ENCODE measurements at regions not wholly inside any gene's neighbourhood (a gene's known extent, or its start where the extent isn't known, plus 50 kb on each side); places are given as distances from the start of the nearest gene placed in this dataset.

DNA sequence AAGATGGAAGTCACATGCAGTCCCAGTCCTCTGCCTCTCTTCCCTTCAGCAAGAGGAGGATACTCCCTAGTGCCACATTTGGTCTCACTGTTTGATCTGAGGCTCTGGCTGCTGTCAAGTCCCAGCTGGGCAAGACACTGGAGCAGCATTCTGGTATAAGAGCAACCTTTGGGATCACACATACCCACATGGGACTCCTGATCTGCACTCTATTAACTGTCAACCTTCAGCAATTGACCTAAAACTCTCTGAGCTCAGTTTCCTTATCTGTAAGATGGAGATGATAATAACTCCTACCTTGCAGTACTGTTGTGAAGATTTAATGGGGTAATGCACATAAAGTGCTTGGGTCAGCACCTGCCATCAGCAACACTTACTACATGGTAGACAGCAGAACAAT lies 437.9 kb downstream of the PIK3R1 start:
- no peak overlapping the region for H3K4me3 ChIP-seq (ENCODE audit: low read depth, low read length)
- DNase-seq (ENCODE audit: low read depth): no peak
- TF ChIP-seq, protein P1, sequence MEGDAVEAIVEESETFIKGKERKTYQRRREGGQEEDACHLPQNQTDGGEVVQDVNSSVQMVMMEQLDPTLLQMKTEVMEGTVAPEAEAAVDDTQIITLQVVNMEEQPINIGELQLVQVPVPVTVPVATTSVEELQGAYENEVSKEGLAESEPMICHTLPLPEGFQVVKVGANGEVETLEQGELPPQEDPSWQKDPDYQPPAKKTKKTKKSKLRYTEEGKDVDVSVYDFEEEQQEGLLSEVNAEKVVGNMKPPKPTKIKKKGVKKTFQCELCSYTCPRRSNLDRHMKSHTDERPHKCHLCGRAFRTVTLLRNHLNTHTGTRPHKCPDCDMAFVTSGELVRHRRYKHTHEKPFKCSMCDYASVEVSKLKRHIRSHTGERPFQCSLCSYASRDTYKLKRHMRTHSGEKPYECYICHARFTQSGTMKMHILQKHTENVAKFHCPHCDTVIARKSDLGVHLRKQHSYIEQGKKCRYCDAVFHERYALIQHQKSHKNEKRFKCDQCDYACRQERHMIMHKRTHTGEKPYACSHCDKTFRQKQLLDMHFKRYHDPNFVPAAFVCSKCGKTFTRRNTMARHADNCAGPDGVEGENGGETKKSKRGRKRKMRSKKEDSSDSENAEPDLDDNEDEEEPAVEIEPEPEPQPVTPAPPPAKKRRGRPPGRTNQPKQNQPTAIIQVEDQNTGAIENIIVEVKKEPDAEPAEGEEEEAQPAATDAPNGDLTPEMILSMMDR (IDR thresholded peaks at IDR 0.05; ENCODE audit: control insufficient read depth, extremely low read depth, insufficient read depth): no peak

- TF ChIP-seq, protein P1 (IDR thresholded peaks at IDR 0.05; ENCODE audit: control insufficient read depth, extremely low read depth, insufficient read depth): no peak
- DNase-seq (ENCODE audit: low read depth): no peak
Measured at GRCh38 chr5:68657055-68657961, 436.5 kb upstream of the SLC30A5 start.

DNA sequence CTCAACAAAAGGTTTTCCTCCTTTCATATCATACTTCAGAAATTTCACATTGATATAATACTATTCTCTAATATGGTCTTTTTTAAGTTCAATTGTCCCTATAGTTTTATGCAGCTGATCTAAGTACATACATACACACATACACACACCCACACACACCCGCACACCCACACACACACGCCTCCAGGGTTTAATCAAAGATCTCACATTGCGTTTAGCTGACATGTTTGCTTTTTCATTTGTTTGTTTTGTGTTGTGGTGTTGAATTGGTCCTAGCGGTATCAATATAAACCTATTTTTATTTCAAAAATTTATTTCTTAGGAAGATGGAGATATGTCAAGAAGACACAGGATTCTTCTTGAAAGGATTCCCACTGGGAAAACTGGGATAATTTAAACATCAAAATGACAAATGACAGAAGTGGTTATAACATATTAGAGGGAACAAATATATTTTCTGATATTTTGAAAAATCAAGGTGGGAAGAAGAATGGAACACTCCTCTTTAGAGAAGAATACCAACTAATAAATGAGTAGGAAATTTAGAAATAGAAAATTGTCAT lies 434.9 kb upstream of the SLC30A5 start:
- H3K4me3 ChIP-seq (ENCODE audit: low read depth, low read length): no peak overlapping the region
- TF ChIP-seq, protein P1 (IDR thresholded peaks at IDR 0.05; ENCODE audit: control insufficient read depth, extremely low read depth, insufficient read depth): no peak
- no peak for DNase-seq (ENCODE audit: low read depth)

More at GRCh38 chr5:68657055-68657961, 436.5 kb upstream of the SLC30A5 start:
- no peak overlapping the region for H3K4me3 ChIP-seq (ENCODE audit: low read depth, low read length)

- H3K4me3 ChIP-seq (ENCODE audit: low read depth, low read length): no peak overlapping the region
- DNase-seq (ENCODE audit: low read depth): no peak
- TF ChIP-seq, protein P1 (IDR thresholded peaks at IDR 0.05; ENCODE audit: control insufficient read depth, extremely low read depth, insufficient read depth): no peak
Measured at GRCh38 chr5:68659881-68660280, 433.9 kb upstream of the SLC30A5 start.

DNA sequence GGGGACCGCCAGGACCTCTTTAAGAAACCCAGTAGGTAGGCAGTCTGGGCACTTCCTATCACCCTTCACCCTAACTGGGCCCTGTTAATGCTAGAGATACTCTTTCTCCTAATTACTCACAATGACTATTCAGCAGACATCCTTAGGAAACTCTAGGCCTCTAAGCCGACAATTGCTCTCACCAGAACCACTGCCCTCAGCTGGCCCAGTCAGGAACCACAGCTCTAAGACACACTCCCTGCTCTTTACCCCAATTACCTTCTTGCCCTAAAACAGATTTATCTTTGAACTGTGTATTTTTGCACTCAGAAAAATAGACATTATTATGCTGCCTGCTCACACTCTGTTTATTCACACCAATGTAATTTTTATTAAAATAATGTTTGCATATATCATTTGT lies 432.6 kb upstream of the SLC30A5 start:
- no peak overlapping the region for H3K4me3 ChIP-seq (ENCODE audit: low read depth, low read length)
- TF ChIP-seq, protein P1 (IDR thresholded peaks at IDR 0.05; ENCODE audit: control insufficient read depth, extremely low read depth, insufficient read depth): peak; percentile 49
- no peak for DNase-seq (ENCODE audit: low read depth)

DNA sequence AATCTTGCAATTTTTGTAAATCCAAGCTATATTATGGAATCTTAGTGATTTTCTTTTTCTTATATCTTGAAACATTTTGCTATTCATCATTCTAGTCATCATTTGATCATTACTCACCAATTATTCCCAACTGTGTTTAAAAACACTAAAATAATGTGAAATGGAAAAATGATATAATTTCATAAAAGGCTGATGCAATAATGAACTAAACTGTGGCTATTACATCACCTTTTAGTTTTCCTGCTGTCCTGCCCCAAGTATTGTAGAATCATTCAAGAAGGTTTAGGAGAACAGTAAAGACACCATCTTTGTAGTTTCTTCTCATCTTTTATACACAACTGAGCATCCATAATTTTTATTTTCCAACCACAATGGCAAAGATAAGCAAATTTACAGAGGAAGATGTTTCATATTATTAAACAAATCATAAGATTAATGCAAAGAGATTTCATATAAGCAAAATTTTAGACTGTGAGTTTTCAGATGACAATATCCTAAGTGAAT lies 431.0 kb upstream of the SLC30A5 start:
- no peak for DNase-seq (ENCODE audit: low read depth)
- TF ChIP-seq, protein P1 (IDR thresholded peaks at IDR 0.05; ENCODE audit: control insufficient read depth, extremely low read depth, insufficient read depth): no peak
- H3K4me3 ChIP-seq (ENCODE audit: low read depth, low read length): no peak overlapping the region
